ENCODE measurements at regions not wholly inside any gene's neighbourhood (a gene's known extent, or its start where the extent isn't known, plus 50 kb on each side); places are given as distances from the start of the nearest gene placed in this dataset.

- H3F3A ChIP-seq (ENCODE audit: insufficient read depth), result no peaks in the 10 kb centered on the region
- no peaks in the 10 kb centered on the region for H3K9me2 ChIP-seq (replicated peaks; ENCODE audit: insufficient read depth, low read length)
- H3K4me2 ChIP-seq (ENCODE audit: low read depth, low read length, poor library complexity, severe bottlenecking), result no peak overlapping the region
- no peak overlapping the region for H3K4me3 ChIP-seq (ENCODE audit: insufficient read depth, low read length, poor library complexity, severe bottlenecking)
- no peak overlapping the region for H3K27ac ChIP-seq (ENCODE audit: low read depth, low read length)
- no peak overlapping the region for H2AFZ ChIP-seq (ENCODE audit: low read depth, low read length, severe bottlenecking)
- H3K9ac ChIP-seq (ENCODE audit: low read length), result no peak overlapping the region
- no peaks in the 10 kb centered on the region for H3K36me3 ChIP-seq (ENCODE audit: low read length)
- no peaks in the 10 kb centered on the region for H3K79me2 ChIP-seq (ENCODE audit: insufficient read depth, low read length)
- no peaks in the 10 kb centered on the region for H4K20me1 ChIP-seq (ENCODE audit: low read depth, low read length)
- no peak for TF ChIP-seq CTCF (IDR thresholded peaks at IDR 0.05; ENCODE audit: insufficient read depth, low read length, poor library complexity, severe bottlenecking)
- TF ChIP-seq EZH2phosphoT487 (conservative IDR thresholded peaks at IDR 0.05; ENCODE audit: low read length), result no peak
- no peaks in the 10 kb centered on the region for H3K9me3 ChIP-seq (ENCODE audit: insufficient read depth, low read length)
- H3K27me3 ChIP-seq (ENCODE audit: low read length), result 0 out of 2 replicates have a peak, but pooled peaks cover 2% of the 10 kb centered on the region
Observed at GRCh38 chr20:4384961-4385360, 135.9 kb upstream of the ADRA1D start.

- Histone ChIP-seq H3F3A (ENCODE audit: insufficient read depth) (no peaks in the 10 kb centered on the region), H3K9me2 (replicated peaks; ENCODE audit: insufficient read depth, low read length) (no peaks in the 10 kb centered on the region), H3K27me3 (ENCODE audit: low read length) (0 out of 2 replicates have a peak, but pooled peaks cover 2% of the 10 kb centered on the region), H3K79me2 (ENCODE audit: insufficient read depth, low read length) (no peaks in the 10 kb centered on the region), H3K4me2 (ENCODE audit: low read depth, low read length, poor library complexity, severe bottlenecking) (no peak overlapping the region), H3K4me3 (ENCODE audit: insufficient read depth, low read length, poor library complexity, severe bottlenecking) (no peak overlapping the region), H4K20me1 (ENCODE audit: low read depth, low read length) (no peaks in the 10 kb centered on the region), H2AFZ (ENCODE audit: low read depth, low read length, severe bottlenecking) (no peak overlapping the region), H3K36me3 (ENCODE audit: low read length) (no peaks in the 10 kb centered on the region), H3K9me3 (ENCODE audit: insufficient read depth, low read length) (no peaks in the 10 kb centered on the region), H3K9ac (ENCODE audit: low read length) (no peak overlapping the region), H3K27ac (ENCODE audit: low read depth, low read length) (no peak overlapping the region)
- TF ChIP-seq CTCF (IDR thresholded peaks at IDR 0.05; ENCODE audit: insufficient read depth, low read length, poor library complexity, severe bottlenecking) (no peak), EZH2phosphoT487 (conservative IDR thresholded peaks at IDR 0.05; ENCODE audit: low read length) (no peak)
Observed at GRCh38 chr20:4383961-4384360, 134.9 kb upstream of the ADRA1D start.

- Histone ChIP-seq H3K4me2 (ENCODE audit: low read depth, low read length, poor library complexity, severe bottlenecking) (no peak overlapping the region), H3K79me2 (ENCODE audit: insufficient read depth, low read length) (no peaks in the 10 kb centered on the region), H3K9ac (ENCODE audit: low read length) (no peak overlapping the region), H3K27ac (ENCODE audit: low read depth, low read length) (no peak overlapping the region), H3K4me3 (ENCODE audit: insufficient read depth, low read length, poor library complexity, severe bottlenecking) (no peak overlapping the region), H3K9me3 (ENCODE audit: insufficient read depth, low read length) (no peaks in the 10 kb centered on the region), H3K36me3 (ENCODE audit: low read length) (no peaks in the 10 kb centered on the region), H3K27me3 (ENCODE audit: low read length) (no peaks in the 10 kb centered on the region), H3F3A (ENCODE audit: insufficient read depth) (no peaks in the 10 kb centered on the region), H3K9me2 (replicated peaks; ENCODE audit: insufficient read depth, low read length) (no peaks in the 10 kb centered on the region), H2AFZ (ENCODE audit: low read depth, low read length, severe bottlenecking) (no peak overlapping the region), H4K20me1 (ENCODE audit: low read depth, low read length) (no peaks in the 10 kb centered on the region)
- TF ChIP-seq EZH2phosphoT487 (conservative IDR thresholded peaks at IDR 0.05; ENCODE audit: low read length) (no peak), CTCF (IDR thresholded peaks at IDR 0.05; ENCODE audit: insufficient read depth, low read length, poor library complexity, severe bottlenecking) (no peak)
Observed at GRCh38 chr20:4375881-4376280, 126.8 kb upstream of the ADRA1D start.

Data from SU-DHL-6 (cell line).